ENCODE measurements at regions not wholly inside any gene's neighbourhood (a gene's known extent, or its start where the extent isn't known, plus 50 kb on each side); places are given as distances from the start of the nearest gene placed in this dataset.

DNA sequence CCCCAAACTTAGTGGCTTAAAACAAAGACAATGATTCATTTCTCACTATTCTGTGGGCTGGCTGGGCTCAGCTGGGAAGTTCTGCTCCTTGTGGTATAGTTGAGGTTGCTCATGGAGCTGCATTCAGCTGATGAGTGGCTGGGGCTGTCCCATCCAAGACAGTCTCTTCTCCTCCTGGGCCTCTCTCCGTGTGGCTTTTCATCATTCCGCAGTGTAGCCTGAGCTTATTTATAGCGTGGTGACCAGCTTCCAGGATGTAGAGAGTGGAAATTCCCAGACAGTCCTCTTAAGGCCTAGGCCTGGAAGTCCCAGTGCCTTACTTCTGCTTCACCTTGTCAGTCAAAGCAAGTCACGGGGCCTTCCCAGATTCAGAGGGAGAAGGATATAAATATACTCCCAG, 136.7 kb upstream of the DAZL start:
- no peak overlapping the region for H2BK20ac ChIP-seq (ENCODE audit: low read depth, low read length)
- no peak overlapping the region for H2AK9ac ChIP-seq (replicated peaks; ENCODE audit: low read depth, low read length, poor library complexity)
- H3K9me3 ChIP-seq (ENCODE audit: control insufficient read depth, insufficient read depth, low read length): no peaks in the 10 kb centered on the region
- no peak overlapping the region for H4K91ac ChIP-seq (ENCODE audit: insufficient read depth, low read depth, low read length)
- dilution Hi-C loops (cut with HindIII; ENCODE audit: low sequenced_read_pairs, unreplicated experiment) (no loop called here), in situ Hi-C loops (cut with MboI; ENCODE audit: low sequenced_read_pairs) (no loop called here), intact Hi-C loops (cut with micrococcal nuclease) (no loop called here)
- no peaks in the 10 kb centered on the region for H3K27me3 ChIP-seq (ENCODE audit: control insufficient read depth, insufficient read depth, low read length)
- H3K36me3 ChIP-seq (ENCODE audit: control insufficient read depth, insufficient read depth, low read length): no peaks in the 10 kb centered on the region
- no peak overlapping the region for H3K56ac ChIP-seq (ENCODE audit: extremely low read depth, insufficient read depth, low read length)
- no peak overlapping the region for H3K23ac ChIP-seq (ENCODE audit: low read depth, low read length)
- no peak overlapping the region for H4K8ac ChIP-seq (ENCODE audit: low read depth in 2 of 2, low read length in 2 of 2)
- ATAC-seq (ENCODE audit: low read depth) (no peak), DNase-seq (no peak)
- H4K20me1 ChIP-seq (ENCODE audit: insufficient read depth, low read length): no peaks in the 10 kb centered on the region
- no peak overlapping the region for H2AFZ ChIP-seq (replicated peaks; ENCODE audit: low read length, poor library complexity)
- H3K9me1 ChIP-seq (ENCODE audit: insufficient read depth, low read length): no peaks in the 10 kb centered on the region
- no TSS peak for BruUV-seq (replicated peaks)
- no peak overlapping the region for H3K4me3 ChIP-seq (ENCODE audit: insufficient read depth, low read depth, low read length)
- H3K14ac ChIP-seq (replicated peaks; ENCODE audit: low read depth, low read length): no peak overlapping the region
- no peak overlapping the region for H2BK15ac ChIP-seq (ENCODE audit: low read depth, low read length)
- no peak overlapping the region for H4K5ac ChIP-seq (ENCODE audit: low read depth, low read length)
- POLR2A ChIA-PET (ENCODE audit: unreplicated experiment): no interaction called here
- no peaks in the 10 kb centered on the region for H3K79me1 ChIP-seq (ENCODE audit: low read depth in 1 of 2, low read length in 2 of 2)
- H3K9ac ChIP-seq (ENCODE audit: low read depth, low read length): no peak overlapping the region
- no peaks in the 10 kb centered on the region for H3K4me1 ChIP-seq (ENCODE audit: control insufficient read depth, insufficient read depth, low read length)
- TF ChIP-seq RCOR1 (IDR thresholded peaks at IDR 0.05; ENCODE audit: insufficient replicate concordance, low read length) (no peak), CEBPB (IDR thresholded peaks at IDR 0.05; ENCODE audit: low read depth, low read length) (no peak), BHLHE40 (IDR thresholded peaks at IDR 0.05; ENCODE audit: low read depth, low read length) (no peak), FOS (IDR thresholded peaks at IDR 0.05; ENCODE audit: low read depth, low read length) (no peak), MAZ (IDR thresholded peaks at IDR 0.05; ENCODE audit: borderline replicate concordance, low read depth, low read length) (no peak), POLR2A (IDR thresholded peaks at IDR 0.05; ENCODE audit: low read depth, low read length) (no peak), MAFK (IDR thresholded peaks at IDR 0.05; ENCODE audit: low read depth, low read length) (no peak), SMC3 (IDR thresholded peaks at IDR 0.05; ENCODE audit: low read depth, low read length) (no peak)
- TF ChIP-seq, protein P1, sequence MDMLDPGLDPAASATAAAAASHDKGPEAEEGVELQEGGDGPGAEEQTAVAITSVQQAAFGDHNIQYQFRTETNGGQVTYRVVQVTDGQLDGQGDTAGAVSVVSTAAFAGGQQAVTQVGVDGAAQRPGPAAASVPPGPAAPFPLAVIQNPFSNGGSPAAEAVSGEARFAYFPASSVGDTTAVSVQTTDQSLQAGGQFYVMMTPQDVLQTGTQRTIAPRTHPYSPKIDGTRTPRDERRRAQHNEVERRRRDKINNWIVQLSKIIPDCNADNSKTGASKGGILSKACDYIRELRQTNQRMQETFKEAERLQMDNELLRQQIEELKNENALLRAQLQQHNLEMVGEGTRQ (IDR thresholded peaks at IDR 0.05; ENCODE audit: low read depth, low read length): no peak
- no peak overlapping the region for H3K18ac ChIP-seq (ENCODE audit: low read depth, low read length)
- no peak overlapping the region for H2AK5ac ChIP-seq (ENCODE audit: low read depth, low read length)
- WGBS, 2 experiments (ENCODE audit: extremely low coverage in 2 of 2, insufficient read length in 1 of 2): no CpG with 5 or more reads among the region's 4 CpGs
- no peak overlapping the region for H2BK5ac ChIP-seq (ENCODE audit: low read depth, low read length, poor library complexity, severe bottlenecking)
- CTCF ChIA-PET: no interaction called here
- H3K4me2 ChIP-seq (ENCODE audit: low read depth, low read length): no peak overlapping the region
- H3K4ac ChIP-seq (ENCODE audit: low read depth, low read length): no peak overlapping the region
- no peak overlapping the region for H2BK120ac ChIP-seq (ENCODE audit: low read depth, low read length)
- H3K27ac ChIP-seq (ENCODE audit: insufficient read depth, low read length): no peak overlapping the region

Data from IMR-90 (cell line).